Activated CD4-positive, alpha-beta memory T cell treated with anti-CD3 and anti-CD28 coated beads for 36 hours (primary cell): ENCODE measurements at regions not wholly inside any gene's neighbourhood (a gene's known extent, or its start where the extent isn't known, plus 50 kb on each side); places are given as distances from the start of the nearest gene placed in this dataset.

Experiments used
- CTCF ChIA-PET: fragments of 350-600 bp; sonication (Branson Sonifier 250); formaldehyde crosslinking; loops from one replicate; lab custom pipeline; 2021; ENCODE audit warnings: antibody characterized with exemption, inconsistent platforms; lab: Charles Lee
- POLR2A ChIA-PET: fragments of 350-600 bp; sonication (Branson Sonifier 250); formaldehyde crosslinking; loops from one replicate; lab custom pipeline; 2021; ENCODE audit warnings: antibody characterized with exemption; lab: Charles Lee
- DNase-seq: peaks from one replicate; pipeline ENCODE4 v3.0.0-alpha.2; 2020
- H3K27ac Mint-ChIP-seq: one replicate; pipeline ENCODE4 v1.8.0; 2021; ENCODE audit warnings: mixed read lengths
- H3K27me3 Mint-ChIP-seq: one replicate; pipeline ENCODE4 v1.8.0; 2021; ENCODE audit warnings: mixed read lengths
- H3K36me3 Mint-ChIP-seq: one replicate; pipeline ENCODE4 v1.8.0; 2021; ENCODE audit warnings: mixed read lengths
- H3K4me1 Mint-ChIP-seq: one replicate; pipeline ENCODE4 v1.8.0; 2021; ENCODE audit warnings: low read depth, mixed read lengths
- H3K4me3 Mint-ChIP-seq: one replicate; pipeline ENCODE4 v1.8.0; 2021; ENCODE audit warnings: mild to moderate bottlenecking, mixed read lengths
- H3K9me3 Mint-ChIP-seq: one replicate; pipeline ENCODE4 v1.8.0; 2021; ENCODE audit warnings: mixed read lengths
- intact Hi-C: fragments of 100-400 bp; cut with micrococcal nuclease; formaldehyde crosslinking; loops from one replicate; pipeline ENCODE4 v1.15.1; 2023

GRCh38 chr2:10237392-10238321 is 65.0 kb upstream of the HPCAL1 start:
- POLR2A ChIA-PET = interaction anchor here (0.5 kb wide), 1 partner anchor 121 kb away, joined by 5 read pairs; no protein-coding TSS in a partner anchor
- no peak overlapping the region for H3K27ac Mint-ChIP-seq
- no peak overlapping the region for H3K4me3 Mint-ChIP-seq
- H3K27me3 Mint-ChIP-seq = peaks cover 1% of the 10 kb centered on the region
- H3K9me3 Mint-ChIP-seq = peaks cover 6% of the 10 kb centered on the region
- no peak for DNase-seq
- CTCF ChIA-PET = interaction anchor here (1.0 to 1.7 kb wide), 2 partner anchors 171 to 198 kb away, joined by 4 to 5 read pairs; no protein-coding TSS in a partner anchor
- peaks cover 8% of the 10 kb centered on the region for H3K4me1 Mint-ChIP-seq
- no peaks in the 10 kb centered on the region for H3K36me3 Mint-ChIP-seq
- intact Hi-C loops = no loop called here

GRCh38 chr2:10238396-10238795 is 64.3 kb upstream of the HPCAL1 start:
- Mint-ChIP-seq H3K27ac (no peak overlapping the region), H3K4me3 (no peak overlapping the region), H3K4me1 (peaks cover 2% of the 10 kb centered on the region), H3K27me3 (peaks cover 1% of the 10 kb centered on the region), H3K9me3 (peaks cover under 1% of the 10 kb centered on the region), H3K36me3 (no peaks in the 10 kb centered on the region)
- intact Hi-C loops = no loop called here
- ChIA-PET POLR2A (interaction anchor here (0.5 kb wide), 1 partner anchor 121 kb away, joined by 5 read pairs; no protein-coding TSS in a partner anchor), CTCF (interaction anchor here (1.5 to 1.7 kb wide), 2 partner anchors 8 to 197 kb away, joined by 5 read pairs; no protein-coding TSS in a partner anchor)
- DNase-seq = no peak

DNA sequence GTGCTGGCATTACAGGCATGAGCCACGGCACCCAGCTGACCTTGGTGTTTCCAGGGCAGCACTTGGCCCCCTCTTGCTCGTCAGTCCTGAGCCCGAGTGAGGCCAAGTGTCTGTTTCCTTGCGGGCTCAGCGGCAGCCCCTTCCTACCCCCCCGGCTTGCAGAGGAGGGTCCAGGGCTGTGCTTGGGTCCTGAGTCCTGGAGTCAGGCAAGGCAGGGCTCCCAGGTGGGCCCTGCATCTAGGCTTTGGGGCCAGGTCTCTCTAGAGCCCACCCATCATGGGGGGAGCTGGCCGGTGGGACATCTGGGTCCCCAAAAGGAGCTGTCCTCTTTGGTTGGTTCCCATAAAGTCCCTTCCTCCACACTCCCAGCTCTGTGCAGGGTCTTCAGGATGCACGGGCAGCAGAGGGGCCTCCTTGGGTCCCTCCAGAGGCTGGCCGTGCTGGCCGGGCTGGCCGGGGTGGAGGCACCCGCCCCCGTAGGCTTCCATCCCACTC is 63.7 kb upstream of the HPCAL1 start:
- H3K36me3 Mint-ChIP-seq = no peaks in the 10 kb centered on the region
- H3K27me3 Mint-ChIP-seq = peaks cover 1% of the 10 kb centered on the region
- H3K4me3 Mint-ChIP-seq = no peak overlapping the region
- ChIA-PET POLR2A (no interaction called here), CTCF (interaction anchor here (1.5 to 1.7 kb wide), 2 partner anchors 8 to 196 kb away, joined by 5 read pairs; no protein-coding TSS in a partner anchor)
- DNase-seq = no peak
- H3K4me1 Mint-ChIP-seq = no peaks in the 10 kb centered on the region
- intact Hi-C loops = no loop called here
- no peaks in the 10 kb centered on the region for H3K9me3 Mint-ChIP-seq
- no peak overlapping the region for H3K27ac Mint-ChIP-seq

DNA sequence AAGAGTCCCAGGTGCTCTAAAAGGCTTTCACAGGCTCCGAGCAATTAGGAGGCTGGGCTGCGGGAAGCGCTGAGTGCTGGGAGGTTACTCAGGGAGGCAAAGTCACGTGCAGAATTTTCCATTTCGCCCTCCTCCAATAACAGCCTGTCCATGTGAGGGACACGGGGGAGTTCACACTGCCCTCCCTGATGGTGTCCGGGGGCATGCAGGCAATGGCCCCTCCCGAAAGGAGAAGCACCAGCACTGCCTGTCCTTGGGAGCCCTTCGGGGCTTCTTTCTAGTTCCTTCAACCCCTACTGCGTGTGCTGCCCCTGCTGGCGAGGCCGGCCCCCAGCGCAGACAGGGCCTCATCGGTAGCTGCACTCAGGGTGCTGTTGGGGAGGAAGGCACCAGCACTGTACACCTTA is 63.1 kb upstream of the HPCAL1 start:
- no peaks in the 10 kb centered on the region for H3K4me1 Mint-ChIP-seq
- intact Hi-C loops = no loop called here

GRCh38 chr2:10240161-10240681 is 62.5 kb upstream of the HPCAL1 start:
- intact Hi-C loops = no loop called here
- Mint-ChIP-seq H3K9me3 (no peaks in the 10 kb centered on the region), H3K4me1 (no peaks in the 10 kb centered on the region), H3K27ac (no peak overlapping the region), H3K27me3 (peaks cover 1% of the 10 kb centered on the region), H3K4me3 (no peak overlapping the region), H3K36me3 (no peaks in the 10 kb centered on the region)
- POLR2A ChIA-PET = no interaction called here
- DNase-seq = no peak
- CTCF ChIA-PET = interaction anchor here (1.0 kb wide), 1 partner anchor 195 kb away, joined by 3 read pairs; no protein-coding TSS in a partner anchor

More for the DNA sequence above, 63.1 kb upstream of the HPCAL1 start:
- no peak for DNase-seq
- CTCF ChIA-PET = interaction anchor here (1.5 kb wide), 1 partner anchor 9 kb away, joined by 5 read pairs; no protein-coding TSS in a partner anchor
- Mint-ChIP-seq H3K9me3 (no peaks in the 10 kb centered on the region), H3K36me3 (no peaks in the 10 kb centered on the region), H3K27ac (no peak overlapping the region), H3K27me3 (peaks cover 1% of the 10 kb centered on the region), H3K4me3 (no peak overlapping the region)
- POLR2A ChIA-PET = no interaction called here

GRCh38 chr2:10240911-10241610 is 61.6 kb upstream of the HPCAL1 start:
- H3K27me3 Mint-ChIP-seq = no peaks in the 10 kb centered on the region
- no peak overlapping the region for H3K27ac Mint-ChIP-seq
- intact Hi-C loops = no loop called here
- ChIA-PET CTCF (interaction anchor here (1.0 kb wide), 1 partner anchor 194 kb away, joined by 3 read pairs; no protein-coding TSS in a partner anchor), POLR2A (no interaction called here)
- H3K36me3 Mint-ChIP-seq = no peaks in the 10 kb centered on the region
- no peak overlapping the region for H3K4me3 Mint-ChIP-seq
- H3K9me3 Mint-ChIP-seq = no peaks in the 10 kb centered on the region
- no peaks in the 10 kb centered on the region for H3K4me1 Mint-ChIP-seq
- DNase-seq = no peak

GRCh38 chr2:10241641-10242430 is 60.9 kb upstream of the HPCAL1 start:
- Mint-ChIP-seq H3K27ac (no peak overlapping the region), H3K27me3 (no peaks in the 10 kb centered on the region), H3K4me3 (no peak overlapping the region), H3K9me3 (no peaks in the 10 kb centered on the region), H3K4me1 (no peaks in the 10 kb centered on the region), H3K36me3 (no peaks in the 10 kb centered on the region)
- ChIA-PET POLR2A (no interaction called here), CTCF (no interaction called here)
- intact Hi-C loops = no loop called here
- DNase-seq = no peak

DNA sequence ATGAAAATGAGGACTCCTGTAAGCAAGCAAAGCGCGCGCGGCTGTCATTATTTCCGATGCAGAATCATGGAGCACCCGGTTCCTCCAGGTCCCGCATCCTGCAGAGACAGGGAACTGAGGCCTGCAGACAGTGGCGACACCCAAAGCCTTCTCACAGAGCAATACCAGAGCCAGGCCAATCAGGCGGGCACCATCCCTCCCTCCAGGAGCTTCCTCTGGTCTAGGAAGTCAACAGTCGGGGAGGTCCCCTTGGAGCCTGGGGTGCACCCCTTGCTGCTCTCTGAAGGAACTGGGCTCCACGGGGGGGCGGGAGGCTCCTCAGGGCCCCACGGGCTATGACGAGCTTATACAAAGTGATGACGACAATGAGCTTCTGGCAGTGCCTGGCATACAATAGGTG is 60.3 kb upstream of the HPCAL1 start:
- POLR2A ChIA-PET = no interaction called here
- no peak overlapping the region for H3K4me3 Mint-ChIP-seq
- H3K4me1 Mint-ChIP-seq = no peaks in the 10 kb centered on the region
- DNase-seq = no peak
- H3K36me3 Mint-ChIP-seq = no peaks in the 10 kb centered on the region
- intact Hi-C loops = no loop called here
- H3K27ac Mint-ChIP-seq = no peak overlapping the region
- CTCF ChIA-PET = no interaction called here
- no peaks in the 10 kb centered on the region for H3K9me3 Mint-ChIP-seq
- H3K27me3 Mint-ChIP-seq = no peaks in the 10 kb centered on the region

GRCh38 chr2:10242998-10243925 is 59.4 kb upstream of the HPCAL1 start:
- intact Hi-C loops = no loop called here
- CTCF ChIA-PET = interaction anchor here (1.3 kb wide), 1 partner anchor 165 kb away, joined by 3 read pairs; no protein-coding TSS in a partner anchor
- no peaks in the 10 kb centered on the region for H3K27me3 Mint-ChIP-seq
- no peaks in the 10 kb centered on the region for H3K4me1 Mint-ChIP-seq
- H3K4me3 Mint-ChIP-seq = no peak overlapping the region
- no peaks in the 10 kb centered on the region for H3K9me3 Mint-ChIP-seq
- H3K27ac Mint-ChIP-seq = no peak overlapping the region
- POLR2A ChIA-PET = no interaction called here
- DNase-seq = no peak
- no peaks in the 10 kb centered on the region for H3K36me3 Mint-ChIP-seq

- Mint-ChIP-seq H3K9me3 (peaks cover 2% of the 10 kb centered on the region), H3K27me3 (no peaks in the 10 kb centered on the region), H3K27ac (no peak overlapping the region), H3K4me3 (no peak overlapping the region), H3K4me1 (no peaks in the 10 kb centered on the region), H3K36me3 (no peaks in the 10 kb centered on the region)
- CTCF ChIA-PET = interaction anchor here (1.3 kb wide), 1 partner anchor 164 kb away, joined by 3 read pairs; no protein-coding TSS in a partner anchor
- DNase-seq = no peak
- intact Hi-C loops = no loop called here
- POLR2A ChIA-PET = no interaction called here
Observed at GRCh38 chr2:10243926-10244270, 58.8 kb upstream of the HPCAL1 start.
